ENCODE measurements at regions not wholly inside any gene's neighbourhood (a gene's known extent, or its start where the extent isn't known, plus 50 kb on each side); places are given as distances from the start of the nearest gene placed in this dataset.

GRCh38 chr10:58996866-58997265 lies 179.6 kb upstream of the PHYHIPL start:
- DNase-seq (ENCODE audit: low read depth, low spot score) = no peak

- no peak for DNase-seq (ENCODE audit: low read depth, low spot score)
Observed at GRCh38 chr10:58998924-58999713, 177.3 kb upstream of the PHYHIPL start.

- DNase-seq (ENCODE audit: low read depth, low spot score) = no peak
Observed at GRCh38 chr10:59000162-59000825, 176.1 kb upstream of the PHYHIPL start.

- no peak for DNase-seq (ENCODE audit: low read depth, low spot score)
Observed at GRCh38 chr10:59002011-59002410, 174.4 kb upstream of the PHYHIPL start.

GRCh38 chr10:59003203-59003602 lies 173.2 kb upstream of the PHYHIPL start:
- DNase-seq (ENCODE audit: low read depth, low spot score) = no peak

- DNase-seq (ENCODE audit: low read depth, low spot score) = no peak
Observed at GRCh38 chr10:59004392-59004791, 172.1 kb upstream of the PHYHIPL start.

GRCh38 chr10:59006511-59007306 lies 169.7 kb upstream of the PHYHIPL start:
- peak; percentile 40 for DNase-seq (ENCODE audit: low read depth, low spot score)

GRCh38 chr10:59007307-59008025 lies 169.0 kb upstream of the PHYHIPL start:
- DNase-seq (ENCODE audit: low read depth, low spot score) = no peak

GRCh38 chr10:59008452-59008851 lies 168.0 kb upstream of the PHYHIPL start:
- DNase-seq (ENCODE audit: low read depth, low spot score) = no peak

- DNase-seq (ENCODE audit: low read depth, low spot score) = no peak
Observed at GRCh38 chr10:59011972-59012632, 164.3 kb upstream of the PHYHIPL start.

- DNase-seq (ENCODE audit: low read depth, low spot score) = no peak
Observed at GRCh38 chr10:59012839-59013238, 163.6 kb upstream of the PHYHIPL start.

- no peak for DNase-seq (ENCODE audit: low read depth, low spot score)
Observed at GRCh38 chr10:59016043-59016442, 160.4 kb upstream of the PHYHIPL start.

GRCh38 chr10:59018977-59019376 lies 157.5 kb upstream of the PHYHIPL start:
- no peak for DNase-seq (ENCODE audit: low read depth, low spot score)

GRCh38 chr10:59019603-59020002 lies 156.8 kb upstream of the PHYHIPL start:
- no peak for DNase-seq (ENCODE audit: low read depth, low spot score)

- no peak for DNase-seq (ENCODE audit: low read depth, low spot score)
Observed at GRCh38 chr10:59020502-59020901, 155.9 kb upstream of the PHYHIPL start.

- no peak for DNase-seq (ENCODE audit: low read depth, low spot score)
Observed at GRCh38 chr10:59025981-59026765, 150.3 kb upstream of the PHYHIPL start.

- no peak for DNase-seq (ENCODE audit: low read depth, low spot score)
Observed at GRCh38 chr10:59027975-59028655, 148.3 kb upstream of the PHYHIPL start.

GRCh38 chr10:59033622-59034021 lies 142.8 kb upstream of the PHYHIPL start:
- DNase-seq (ENCODE audit: low read depth, low spot score) = no peak

- DNase-seq (ENCODE audit: low read depth, low spot score) = no peak
Observed at GRCh38 chr10:59036311-59037017, 140.0 kb upstream of the PHYHIPL start.

All from brain pericyte (primary cell).